Common myeloid progenitor, CD34-positive (primary cell): ENCODE measurements at regions not wholly inside any gene's neighbourhood (a gene's known extent, or its start where the extent isn't known, plus 50 kb on each side); places are given as distances from the start of the nearest gene placed in this dataset.

Source experiments
- CTCF ChIA-PET: fragments of 350-600 bp; sonication (Branson Sonifier 250); formaldehyde crosslinking; loops from one replicate; lab custom pipeline; 2021; ENCODE audit warnings: antibody characterized with exemption; lab: Charles Lee
- POLR2A ChIA-PET: fragments of 350-600 bp; sonication (Branson Sonifier 250); formaldehyde crosslinking; loops from one replicate; lab custom pipeline; 2021; ENCODE audit warnings: antibody characterized with exemption; lab: Charles Lee
- DNase-seq, 3 donors: peaks; one replicate each; pipeline versions ENCODE4 v3.0.0 to v3.0.0-alpha.2; 2013
- H3K27ac ChIP-seq, 2 experiments: 1 replicate in 1 of 2; 2 replicates in 1 of 2; pipeline ENCODE4 v1.7.0; 2013; ENCODE audit warnings: inconsistent platforms in 2 of 2, low read length in 2 of 2, mild to moderate bottlenecking in 2 of 2, low read depth in 1 of 2, moderate library complexity in 1 of 2; ENCODE audit not compliant: severe bottlenecking in 2 of 2, insufficient read depth in 1 of 2, poor library complexity in 1 of 2
- H3K27me3 ChIP-seq, 5 experiments: replicated peaks in 2 of 5; 1 replicate in 3 of 5; 2 replicates in 2 of 5; pipeline versions ENCODE4 v1.6.1 to v1.7.0; 2013; ENCODE audit warnings: low read length in 4 of 5, mild to moderate bottlenecking in 2 of 5, moderate library complexity in 2 of 5, inconsistent platforms in 1 of 5; ENCODE audit not compliant: insufficient read depth in 5 of 5, control insufficient read depth in 4 of 5
- H3K36me3 ChIP-seq, 4 experiments: 1 replicate in 2 of 4; 2 replicates in 2 of 4; pipeline versions ENCODE4 v1.6.1 to v1.7.0; 2013; ENCODE audit warnings: low read length in 3 of 4, control low read depth in 1 of 4, mild to moderate bottlenecking in 1 of 4; ENCODE audit not compliant: control insufficient read depth in 4 of 4, insufficient read depth in 4 of 4
- H3K4me1 ChIP-seq, 4 experiments: 1 replicate in 3 of 4; 2 replicates in 1 of 4; pipeline versions ENCODE4 v1.6.1 to v1.7.1; 2013; ENCODE audit warnings: low read length in 3 of 4, mild to moderate bottlenecking in 3 of 4, control low read depth in 1 of 4, inconsistent platforms in 1 of 4, moderate library complexity in 1 of 4; ENCODE audit not compliant: control insufficient read depth in 4 of 4, insufficient read depth in 4 of 4; ENCODE audit errors: control extremely low read depth in 1 of 4
- H3K4me3 ChIP-seq, 7 experiments: 1 replicate in 4 of 7; 2 replicates in 3 of 7; pipeline versions ENCODE4 v1.5.1 to v1.7.0; 2013; ENCODE audit warnings: mild to moderate bottlenecking in 7 of 7, low read length in 6 of 7, moderate library complexity in 6 of 7, inconsistent platforms in 2 of 7, low read depth in 2 of 7, control low read depth in 1 of 7; ENCODE audit not compliant: insufficient read depth in 4 of 7, control insufficient read depth in 1 of 7; ENCODE audit errors: extremely low read depth in 1 of 7
- H3K9me3 ChIP-seq, 5 experiments: 1 replicate in 4 of 5; 2 replicates in 1 of 5; pipeline versions ENCODE4 v1.6.1 to v1.7.1; 2013; ENCODE audit warnings: low read length in 4 of 5, mild to moderate bottlenecking in 2 of 5, inconsistent platforms in 1 of 5, low read depth in 1 of 5, moderate library complexity in 1 of 5; ENCODE audit not compliant: control insufficient read depth in 4 of 5, insufficient read depth in 2 of 5; ENCODE audit errors: control extremely low read depth in 1 of 5
- WGBS: methylation state at CpG from one replicate; pipeline ENCODE4 v1.1.5; 2013; ENCODE audit not compliant: insufficient coverage; 5-methylcytosine and 5-hydroxymethylcytosine counted together

GRCh38 chr11:114912826-114913225, 234.5 kb downstream of the NXPE2 start:
- peaks cover 0 to 3% (median 0%) of the 10 kb centered on the region in 5 experiments for H3K9me3 ChIP-seq
- CTCF ChIA-PET = no interaction called here
- H3K4me1 ChIP-seq = no peaks in the 10 kb centered on the region
- WGBS = 100% methylated on average over 3 of the region's 4 CpGs
- DNase-seq = no peak
- no peaks in the 10 kb centered on the region for H3K27me3 ChIP-seq
- POLR2A ChIA-PET = no interaction called here
- no peak overlapping the region for H3K4me3 ChIP-seq
- no peaks in the 10 kb centered on the region for H3K36me3 ChIP-seq
- no peak overlapping the region for H3K27ac ChIP-seq

GRCh38 chr11:114914231-114915005, 236.1 kb downstream of the NXPE2 start:
- ChIA-PET POLR2A (no interaction called here), CTCF (no interaction called here)
- no peaks in the 10 kb centered on the region for H3K4me1 ChIP-seq
- H3K9me3 ChIP-seq = peaks cover 0 to 3% (median 0%) of the 10 kb centered on the region in 5 experiments
- WGBS = 100% methylated on average over 1 of the region's 1 CpG
- no peak overlapping the region for H3K4me3 ChIP-seq
- H3K27ac ChIP-seq = no peak overlapping the region
- DNase-seq = no peak
- H3K27me3 ChIP-seq = no peaks in the 10 kb centered on the region
- H3K36me3 ChIP-seq = no peaks in the 10 kb centered on the region

GRCh38 chr11:114915871-114916805, 237.8 kb downstream of the NXPE2 start:
- no peak overlapping the region for H3K4me3 ChIP-seq
- POLR2A ChIA-PET = no interaction called here
- WGBS = 94% methylated on average over 5 of the region's 13 CpGs

GRCh38 chr11:114918286-114918685, 240.0 kb downstream of the NXPE2 start:
- Histone ChIP-seq H3K36me3 (no peaks in the 10 kb centered on the region), H3K27ac (no peak overlapping the region), H3K27me3 (no peaks in the 10 kb centered on the region), H3K9me3 (peaks cover 0 to 1% (median 0%) of the 10 kb centered on the region in 5 experiments), H3K4me3 (no peak overlapping the region), H3K4me1 (no peaks in the 10 kb centered on the region)
- ChIA-PET POLR2A (no interaction called here), CTCF (no interaction called here)
- DNase-seq = no peak
- WGBS = 98% methylated on average over 5 of the region's 8 CpGs

More at GRCh38 chr11:114915871-114916805, 237.8 kb downstream of the NXPE2 start:
- no peak for DNase-seq
- CTCF ChIA-PET = no interaction called here
- H3K9me3 ChIP-seq = peaks cover 0 to 1% (median 0%) of the 10 kb centered on the region in 5 experiments
- H3K36me3 ChIP-seq = no peaks in the 10 kb centered on the region
- no peaks in the 10 kb centered on the region for H3K4me1 ChIP-seq
- no peak overlapping the region for H3K27ac ChIP-seq
- H3K27me3 ChIP-seq = no peaks in the 10 kb centered on the region

GRCh38 chr11:114921697-114922096, 243.4 kb downstream of the NXPE2 start:
- Histone ChIP-seq H3K27me3 (no peaks in the 10 kb centered on the region), H3K9me3 (peaks cover 0 to 1% (median 0%) of the 10 kb centered on the region in 5 experiments), H3K27ac (no peak overlapping the region), H3K4me1 (no peaks in the 10 kb centered on the region), H3K4me3 (no peak overlapping the region), H3K36me3 (no peaks in the 10 kb centered on the region)
- CTCF ChIA-PET = no interaction called here
- DNase-seq = no peak
- POLR2A ChIA-PET = no interaction called here
- WGBS = 100% methylated on average over 1 of the region's 2 CpGs

GRCh38 chr11:114924042-114924441, 245.7 kb downstream of the NXPE2 start:
- no peak overlapping the region for H3K27ac ChIP-seq
- ChIA-PET CTCF (no interaction called here), POLR2A (no interaction called here)
- no peak for DNase-seq
- no peak overlapping the region for H3K4me3 ChIP-seq
- H3K27me3 ChIP-seq = no peaks in the 10 kb centered on the region
- no peaks in the 10 kb centered on the region for H3K4me1 ChIP-seq
- no peaks in the 10 kb centered on the region for H3K9me3 ChIP-seq
- no peaks in the 10 kb centered on the region for H3K36me3 ChIP-seq

GRCh38 chr11:114925591-114925990, 247.3 kb downstream of the NXPE2 start:
- POLR2A ChIA-PET = no interaction called here

More at GRCh38 chr11:114925591-114925990, 247.3 kb downstream of the NXPE2 start:
- Histone ChIP-seq H3K4me1 (no peaks in the 10 kb centered on the region), H3K27me3 (no peaks in the 10 kb centered on the region), H3K27ac (no peak overlapping the region), H3K9me3 (no peaks in the 10 kb centered on the region), H3K36me3 (no peaks in the 10 kb centered on the region), H3K4me3 (no peak overlapping the region)
- WGBS = 100% methylated on average over 2 of the region's 2 CpGs
- CTCF ChIA-PET = no interaction called here
- no peak for DNase-seq
